ENCODE measurements at regions not wholly inside any gene's neighbourhood (a gene's known extent, or its start where the extent isn't known, plus 50 kb on each side); places are given as distances from the start of the nearest gene placed in this dataset.

DNA sequence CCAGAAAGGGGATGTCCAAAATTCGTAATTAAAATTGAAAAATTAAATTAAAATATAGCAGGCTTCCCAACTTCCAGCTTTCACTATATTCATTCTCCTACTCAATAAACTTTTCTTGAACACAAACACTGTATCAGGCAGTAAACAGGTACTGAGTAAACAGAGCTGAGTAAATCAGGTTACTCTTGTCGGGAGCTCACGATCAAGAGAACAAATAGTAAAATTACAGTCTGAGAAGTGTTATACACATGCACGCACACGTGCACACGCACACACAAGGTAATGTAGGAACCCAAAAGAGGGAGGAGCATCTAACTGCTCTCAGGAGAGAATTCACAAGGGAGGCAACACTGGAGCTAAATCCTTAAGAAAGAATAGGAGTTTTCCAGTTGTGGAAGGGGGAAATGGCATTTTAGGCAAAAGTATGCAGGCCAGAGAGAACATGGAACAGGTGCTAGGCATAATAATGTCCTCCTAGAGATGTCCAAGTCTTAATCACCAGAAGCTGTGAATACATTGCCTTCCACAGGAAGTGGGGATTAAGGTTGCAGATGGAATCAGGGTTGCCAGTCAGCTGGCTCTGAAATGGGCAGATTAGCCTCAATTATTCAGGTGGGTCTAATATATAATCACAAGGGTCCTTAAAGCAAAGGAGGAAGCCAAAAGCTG, 598.8 kb upstream of the BRINP1 start:
- TF ChIP-seq, protein P1, sequence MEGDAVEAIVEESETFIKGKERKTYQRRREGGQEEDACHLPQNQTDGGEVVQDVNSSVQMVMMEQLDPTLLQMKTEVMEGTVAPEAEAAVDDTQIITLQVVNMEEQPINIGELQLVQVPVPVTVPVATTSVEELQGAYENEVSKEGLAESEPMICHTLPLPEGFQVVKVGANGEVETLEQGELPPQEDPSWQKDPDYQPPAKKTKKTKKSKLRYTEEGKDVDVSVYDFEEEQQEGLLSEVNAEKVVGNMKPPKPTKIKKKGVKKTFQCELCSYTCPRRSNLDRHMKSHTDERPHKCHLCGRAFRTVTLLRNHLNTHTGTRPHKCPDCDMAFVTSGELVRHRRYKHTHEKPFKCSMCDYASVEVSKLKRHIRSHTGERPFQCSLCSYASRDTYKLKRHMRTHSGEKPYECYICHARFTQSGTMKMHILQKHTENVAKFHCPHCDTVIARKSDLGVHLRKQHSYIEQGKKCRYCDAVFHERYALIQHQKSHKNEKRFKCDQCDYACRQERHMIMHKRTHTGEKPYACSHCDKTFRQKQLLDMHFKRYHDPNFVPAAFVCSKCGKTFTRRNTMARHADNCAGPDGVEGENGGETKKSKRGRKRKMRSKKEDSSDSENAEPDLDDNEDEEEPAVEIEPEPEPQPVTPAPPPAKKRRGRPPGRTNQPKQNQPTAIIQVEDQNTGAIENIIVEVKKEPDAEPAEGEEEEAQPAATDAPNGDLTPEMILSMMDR (IDR thresholded peaks at IDR 0.05 in 2 of 3, conservative IDR thresholded peaks at IDR 0.05 in 1 of 3; ENCODE audit: borderline replicate concordance in 1 of 3, insufficient read depth in 1 of 3, low read depth in 2 of 3, low read length in 2 of 3) = no peak
- TF ChIP-seq EZH2phosphoT487 (IDR thresholded peaks at IDR 0.05; ENCODE audit: borderline replicate concordance) = no peak
- TF ChIP-seq, protein P2, sequence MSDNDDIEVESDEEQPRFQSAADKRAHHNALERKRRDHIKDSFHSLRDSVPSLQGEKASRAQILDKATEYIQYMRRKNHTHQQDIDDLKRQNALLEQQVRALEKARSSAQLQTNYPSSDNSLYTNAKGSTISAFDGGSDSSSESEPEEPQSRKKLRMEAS (IDR thresholded peaks at IDR 0.05) = no peak
- TF ChIP-seq SP1 (IDR thresholded peaks at IDR 0.05; ENCODE audit: low read depth) = no peak
- TF ChIP-seq, protein P3, sequence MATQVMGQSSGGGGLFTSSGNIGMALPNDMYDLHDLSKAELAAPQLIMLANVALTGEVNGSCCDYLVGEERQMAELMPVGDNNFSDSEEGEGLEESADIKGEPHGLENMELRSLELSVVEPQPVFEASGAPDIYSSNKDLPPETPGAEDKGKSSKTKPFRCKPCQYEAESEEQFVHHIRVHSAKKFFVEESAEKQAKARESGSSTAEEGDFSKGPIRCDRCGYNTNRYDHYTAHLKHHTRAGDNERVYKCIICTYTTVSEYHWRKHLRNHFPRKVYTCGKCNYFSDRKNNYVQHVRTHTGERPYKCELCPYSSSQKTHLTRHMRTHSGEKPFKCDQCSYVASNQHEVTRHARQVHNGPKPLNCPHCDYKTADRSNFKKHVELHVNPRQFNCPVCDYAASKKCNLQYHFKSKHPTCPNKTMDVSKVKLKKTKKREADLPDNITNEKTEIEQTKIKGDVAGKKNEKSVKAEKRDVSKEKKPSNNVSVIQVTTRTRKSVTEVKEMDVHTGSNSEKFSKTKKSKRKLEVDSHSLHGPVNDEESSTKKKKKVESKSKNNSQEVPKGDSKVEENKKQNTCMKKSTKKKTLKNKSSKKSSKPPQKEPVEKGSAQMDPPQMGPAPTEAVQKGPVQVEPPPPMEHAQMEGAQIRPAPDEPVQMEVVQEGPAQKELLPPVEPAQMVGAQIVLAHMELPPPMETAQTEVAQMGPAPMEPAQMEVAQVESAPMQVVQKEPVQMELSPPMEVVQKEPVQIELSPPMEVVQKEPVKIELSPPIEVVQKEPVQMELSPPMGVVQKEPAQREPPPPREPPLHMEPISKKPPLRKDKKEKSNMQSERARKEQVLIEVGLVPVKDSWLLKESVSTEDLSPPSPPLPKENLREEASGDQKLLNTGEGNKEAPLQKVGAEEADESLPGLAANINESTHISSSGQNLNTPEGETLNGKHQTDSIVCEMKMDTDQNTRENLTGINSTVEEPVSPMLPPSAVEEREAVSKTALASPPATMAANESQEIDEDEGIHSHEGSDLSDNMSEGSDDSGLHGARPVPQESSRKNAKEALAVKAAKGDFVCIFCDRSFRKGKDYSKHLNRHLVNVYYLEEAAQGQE (IDR thresholded peaks at IDR 0.05; ENCODE audit: low read depth) = no peak
- TF ChIP-seq POLR2AphosphoS5 (IDR thresholded peaks at IDR 0.05; ENCODE audit: low read depth, low read length) = no peak
- TF ChIP-seq POLR2A (IDR thresholded peaks at IDR 0.05; ENCODE audit: borderline replicate concordance, extremely low read depth, insufficient read depth, insufficient read length) = no peak
- no peak for TF ChIP-seq EGR1 (IDR thresholded peaks at IDR 0.05; ENCODE audit: low read depth)
- no peak for TF ChIP-seq CEBPB (IDR thresholded peaks at IDR 0.05; ENCODE audit: low read depth)
- TF ChIP-seq RAD21 (IDR thresholded peaks at IDR 0.05; ENCODE audit: low read depth) = no peak
- TF ChIP-seq JUND (IDR thresholded peaks at IDR 0.05) = no peak

All from HCT116 (cell line).